ENCODE measurements at regions not wholly inside any gene's neighbourhood (a gene's known extent, or its start where the extent isn't known, plus 50 kb on each side); places are given as distances from the start of the nearest gene placed in this dataset.

DNA sequence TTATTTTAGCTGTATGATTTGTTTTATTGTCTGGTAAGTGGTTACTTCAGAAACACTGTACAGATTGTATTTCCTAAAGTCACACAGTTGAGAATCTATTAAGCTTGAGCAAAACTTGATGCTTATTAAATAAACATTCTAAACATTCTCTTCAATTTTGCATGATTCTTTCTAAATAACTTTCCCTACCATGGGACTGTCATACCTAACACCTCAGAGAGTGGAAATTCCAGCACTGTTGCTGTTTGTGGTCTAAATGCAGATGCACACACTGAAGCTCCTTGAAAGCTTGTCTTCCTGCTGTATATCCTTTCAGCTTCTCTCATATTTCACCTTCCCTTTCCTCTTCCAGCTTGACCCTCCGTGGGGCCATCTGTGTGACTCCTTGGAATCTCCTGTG is 392.0 kb downstream of the LRIG3 start:
- TF ChIP-seq, protein P1, sequence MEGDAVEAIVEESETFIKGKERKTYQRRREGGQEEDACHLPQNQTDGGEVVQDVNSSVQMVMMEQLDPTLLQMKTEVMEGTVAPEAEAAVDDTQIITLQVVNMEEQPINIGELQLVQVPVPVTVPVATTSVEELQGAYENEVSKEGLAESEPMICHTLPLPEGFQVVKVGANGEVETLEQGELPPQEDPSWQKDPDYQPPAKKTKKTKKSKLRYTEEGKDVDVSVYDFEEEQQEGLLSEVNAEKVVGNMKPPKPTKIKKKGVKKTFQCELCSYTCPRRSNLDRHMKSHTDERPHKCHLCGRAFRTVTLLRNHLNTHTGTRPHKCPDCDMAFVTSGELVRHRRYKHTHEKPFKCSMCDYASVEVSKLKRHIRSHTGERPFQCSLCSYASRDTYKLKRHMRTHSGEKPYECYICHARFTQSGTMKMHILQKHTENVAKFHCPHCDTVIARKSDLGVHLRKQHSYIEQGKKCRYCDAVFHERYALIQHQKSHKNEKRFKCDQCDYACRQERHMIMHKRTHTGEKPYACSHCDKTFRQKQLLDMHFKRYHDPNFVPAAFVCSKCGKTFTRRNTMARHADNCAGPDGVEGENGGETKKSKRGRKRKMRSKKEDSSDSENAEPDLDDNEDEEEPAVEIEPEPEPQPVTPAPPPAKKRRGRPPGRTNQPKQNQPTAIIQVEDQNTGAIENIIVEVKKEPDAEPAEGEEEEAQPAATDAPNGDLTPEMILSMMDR (IDR thresholded peaks at IDR 0.05; ENCODE audit: low read depth, low read length), result no peak
- no peak for TF ChIP-seq EZH2phosphoT487 (IDR thresholded peaks at IDR 0.05; ENCODE audit: low read depth)
- Histone ChIP-seq H3K4me1 (ENCODE audit: low read length) (no peaks in the 10 kb centered on the region), H3K36me3 (replicated peaks; ENCODE audit: low read depth, low read length) (no peaks in the 10 kb centered on the region), H3K4me3 (ENCODE audit: low read length) (no peak overlapping the region), H3K27ac (ENCODE audit: low read length) (no peak overlapping the region), H3K27me3 (ENCODE audit: low read depth, low read length) (no peaks in the 10 kb centered on the region), H2AFZ (ENCODE audit: low read depth, low read length) (no peak overlapping the region), H3K4me2 (ENCODE audit: low read length) (no peak overlapping the region), H3K9ac (ENCODE audit: low read length) (no peak overlapping the region), H3K79me2 (ENCODE audit: low read length) (no peaks in the 10 kb centered on the region), H4K20me1 (ENCODE audit: insufficient read depth, low read length) (no peaks in the 10 kb centered on the region), H3K9me3 (ENCODE audit: insufficient read depth, low read length) (no peaks in the 10 kb centered on the region)

- Histone ChIP-seq H2AFZ (ENCODE audit: low read depth, low read length) (no peak overlapping the region), H4K20me1 (ENCODE audit: insufficient read depth, low read length) (no peaks in the 10 kb centered on the region), H3K36me3 (replicated peaks; ENCODE audit: low read depth, low read length) (no peaks in the 10 kb centered on the region), H3K4me1 (ENCODE audit: low read length) (no peaks in the 10 kb centered on the region), H3K27me3 (ENCODE audit: low read depth, low read length) (no peaks in the 10 kb centered on the region), H3K4me2 (ENCODE audit: low read length) (no peak overlapping the region), H3K9me3 (ENCODE audit: insufficient read depth, low read length) (no peaks in the 10 kb centered on the region), H3K79me2 (ENCODE audit: low read length) (no peaks in the 10 kb centered on the region), H3K27ac (ENCODE audit: low read length) (no peak overlapping the region), H3K9ac (ENCODE audit: low read length) (no peak overlapping the region), H3K4me3 (ENCODE audit: low read length) (no peak overlapping the region)
- no peak for TF ChIP-seq EZH2phosphoT487 (IDR thresholded peaks at IDR 0.05; ENCODE audit: low read depth)
- TF ChIP-seq, protein P1 (IDR thresholded peaks at IDR 0.05; ENCODE audit: low read depth, low read length), result no peak
Observed at GRCh38 chr12:58529114-58529665, 391.1 kb downstream of the LRIG3 start.

DNA sequence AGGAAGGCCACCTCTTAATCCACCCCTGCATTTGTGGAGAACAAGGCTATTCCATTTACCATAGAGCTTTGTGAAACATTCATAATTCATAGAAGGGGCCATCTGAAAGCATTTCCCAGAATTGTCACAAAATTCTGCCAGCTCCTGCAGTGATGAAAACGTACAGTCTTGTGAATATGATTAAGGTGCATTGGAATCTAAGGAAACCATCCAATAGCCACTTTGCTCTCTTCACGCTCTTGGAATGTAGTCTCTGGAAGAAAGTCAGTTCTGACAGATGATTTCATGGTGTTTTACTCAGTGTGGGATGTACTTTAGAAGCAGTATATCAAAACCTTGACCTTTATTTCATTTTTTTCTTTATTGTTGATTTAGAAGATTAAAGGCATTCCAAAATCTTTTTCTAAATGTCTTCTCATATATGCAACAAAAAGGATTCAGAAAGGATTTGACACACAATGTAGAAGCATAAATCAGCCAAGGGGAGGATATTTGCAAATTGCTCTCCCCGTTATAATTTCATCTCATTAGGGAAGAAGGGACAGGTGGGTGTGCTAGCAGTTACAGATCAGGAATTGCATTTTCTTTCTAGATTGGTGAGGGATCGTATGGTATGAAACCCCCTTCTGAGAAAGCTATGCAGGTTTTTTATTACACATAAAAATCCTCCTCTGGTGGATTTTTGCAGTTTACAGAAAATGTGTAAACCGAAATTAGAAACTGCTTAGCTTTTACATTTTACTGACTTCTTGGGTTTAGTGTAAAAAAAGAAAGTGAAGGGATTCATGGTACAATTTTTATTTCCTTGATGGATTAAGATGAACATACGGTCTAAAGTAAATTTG is 390.2 kb downstream of the LRIG3 start:
- TF ChIP-seq EZH2phosphoT487 (IDR thresholded peaks at IDR 0.05; ENCODE audit: low read depth), result no peak
- TF ChIP-seq, protein P1 (IDR thresholded peaks at IDR 0.05; ENCODE audit: low read depth, low read length), result no peak
- Histone ChIP-seq H3K4me3 (ENCODE audit: low read length) (no peak overlapping the region), H3K4me1 (ENCODE audit: low read length) (no peaks in the 10 kb centered on the region)

GRCh38 chr12:58530742-58531062 is 389.6 kb downstream of the LRIG3 start:
- H3K79me2 ChIP-seq (ENCODE audit: low read length), result no peaks in the 10 kb centered on the region
- no peak for TF ChIP-seq EZH2phosphoT487 (IDR thresholded peaks at IDR 0.05; ENCODE audit: low read depth)
- TF ChIP-seq, protein P1 (IDR thresholded peaks at IDR 0.05; ENCODE audit: low read depth, low read length), result no peak
- no peak overlapping the region for H2AFZ ChIP-seq (ENCODE audit: low read depth, low read length)
- H3K27me3 ChIP-seq (ENCODE audit: low read depth, low read length), result no peaks in the 10 kb centered on the region
- H3K4me1 ChIP-seq (ENCODE audit: low read length), result no peaks in the 10 kb centered on the region
- H4K20me1 ChIP-seq (ENCODE audit: insufficient read depth, low read length), result no peaks in the 10 kb centered on the region
- no peak overlapping the region for H3K4me2 ChIP-seq (ENCODE audit: low read length)
- H3K4me3 ChIP-seq (ENCODE audit: low read length), result no peak overlapping the region
- H3K36me3 ChIP-seq (replicated peaks; ENCODE audit: low read depth, low read length), result no peaks in the 10 kb centered on the region
- H3K27ac ChIP-seq (ENCODE audit: low read length), result no peak overlapping the region
- no peaks in the 10 kb centered on the region for H3K9me3 ChIP-seq (ENCODE audit: insufficient read depth, low read length)
- H3K9ac ChIP-seq (ENCODE audit: low read length), result no peak overlapping the region

More for the DNA sequence above, 390.2 kb downstream of the LRIG3 start:
- H3K9ac ChIP-seq (ENCODE audit: low read length), result no peak overlapping the region
- no peaks in the 10 kb centered on the region for H4K20me1 ChIP-seq (ENCODE audit: insufficient read depth, low read length)
- H2AFZ ChIP-seq (ENCODE audit: low read depth, low read length), result no peak overlapping the region
- no peaks in the 10 kb centered on the region for H3K36me3 ChIP-seq (replicated peaks; ENCODE audit: low read depth, low read length)
- H3K9me3 ChIP-seq (ENCODE audit: insufficient read depth, low read length), result no peaks in the 10 kb centered on the region
- H3K4me2 ChIP-seq (ENCODE audit: low read length), result no peak overlapping the region
- H3K27ac ChIP-seq (ENCODE audit: low read length), result no peak overlapping the region
- H3K27me3 ChIP-seq (ENCODE audit: low read depth, low read length), result no peaks in the 10 kb centered on the region
- H3K79me2 ChIP-seq (ENCODE audit: low read length), result no peaks in the 10 kb centered on the region
